Activated CD4-positive, alpha-beta T cell treated with anti-CD3 and anti-CD28 coated beads for 48 hours (primary cell): ENCODE measurements at regions not wholly inside any gene's neighbourhood (a gene's known extent, or its start where the extent isn't known, plus 50 kb on each side); places are given as distances from the start of the nearest gene placed in this dataset.
"Not testable (repeated sequence)": the region's sequence is repeated elsewhere in the genome, so short reads cannot be mapped to it uniquely, and the experiment has no call there.

Experiments
- DNase-seq: peaks from one replicate; pipeline ENCODE4 v3.0.0-alpha.2; 2020

DNA sequence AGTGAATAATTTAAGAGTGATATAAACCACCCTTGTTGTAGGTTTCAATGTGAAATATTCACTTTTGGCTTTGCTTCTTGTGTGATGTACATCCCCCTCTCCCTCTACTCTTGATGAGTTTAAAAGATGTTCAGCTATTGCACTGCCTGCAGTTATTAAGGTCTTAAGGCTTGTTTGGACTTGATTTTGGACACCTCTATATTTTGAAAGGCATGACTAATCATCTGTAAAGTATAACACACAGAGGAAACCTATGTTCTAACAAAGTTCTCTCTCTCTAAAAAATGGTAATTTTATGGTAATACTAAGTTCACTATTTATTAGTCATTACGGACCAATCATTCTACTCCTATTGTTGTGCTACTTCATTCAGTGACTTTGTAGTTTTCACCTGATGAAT is 1719.9 kb downstream of the GRIK2 start:
- DNase-seq = no peak

DNA sequence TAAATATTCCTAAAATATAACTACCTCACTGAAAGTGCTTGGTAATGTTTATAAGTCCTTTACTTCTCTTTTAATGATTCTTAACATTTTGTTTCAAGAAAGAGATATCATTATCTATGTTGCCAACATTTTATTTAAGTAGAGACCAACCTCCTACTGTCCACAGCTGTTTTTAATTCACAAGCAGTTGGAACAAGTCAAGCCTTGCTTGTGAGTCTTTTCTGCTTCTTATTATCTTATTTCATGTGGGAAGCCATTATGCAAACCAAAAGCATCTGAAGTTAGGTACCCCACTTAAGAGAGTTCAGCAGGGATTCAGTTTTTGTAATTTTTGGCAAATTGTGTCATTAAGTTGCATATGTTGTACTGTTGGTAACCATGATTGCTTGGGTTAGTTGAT is 1714.5 kb downstream of the GRIK2 start:
- no peak for DNase-seq

DNA sequence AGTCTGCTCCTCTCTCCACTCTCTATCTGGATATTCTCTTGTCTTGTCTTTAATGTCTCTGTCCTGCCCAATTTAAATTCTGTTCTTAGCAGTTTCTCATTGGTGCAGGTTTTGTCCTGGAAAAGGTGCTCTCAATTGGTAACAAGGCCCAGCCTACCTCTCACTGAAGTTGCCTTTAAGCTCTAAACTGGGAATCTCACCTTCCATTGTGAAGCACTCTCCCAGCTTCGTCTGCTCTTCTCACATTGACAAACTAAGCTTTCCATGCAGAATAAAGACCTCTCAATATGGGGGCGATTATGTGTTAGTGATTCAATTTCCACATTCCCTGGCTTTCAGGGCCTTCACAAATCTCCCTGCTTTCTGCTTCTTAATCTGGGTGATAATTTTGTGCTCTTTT is 1712.2 kb downstream of the GRIK2 start:
- no peak for DNase-seq

DNA sequence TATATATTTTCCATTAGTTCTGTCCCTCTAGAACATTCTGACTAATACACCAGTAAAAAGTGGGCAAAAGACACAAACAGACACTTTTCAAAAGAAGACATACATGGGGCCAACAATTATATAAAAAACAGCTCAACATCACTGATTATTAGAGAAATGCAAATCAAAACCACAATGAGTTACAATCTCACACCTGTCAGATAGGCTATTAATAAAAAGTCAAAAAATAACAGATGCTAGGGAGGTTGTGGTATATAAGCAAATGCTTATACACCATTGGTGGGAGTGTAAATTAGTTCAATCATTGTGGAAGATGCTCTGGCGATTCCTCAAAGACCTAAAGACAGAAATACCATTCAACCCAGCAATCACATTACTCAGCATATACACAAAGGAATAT is 1707.8 kb downstream of the GRIK2 start:
- no peak for DNase-seq

DNA sequence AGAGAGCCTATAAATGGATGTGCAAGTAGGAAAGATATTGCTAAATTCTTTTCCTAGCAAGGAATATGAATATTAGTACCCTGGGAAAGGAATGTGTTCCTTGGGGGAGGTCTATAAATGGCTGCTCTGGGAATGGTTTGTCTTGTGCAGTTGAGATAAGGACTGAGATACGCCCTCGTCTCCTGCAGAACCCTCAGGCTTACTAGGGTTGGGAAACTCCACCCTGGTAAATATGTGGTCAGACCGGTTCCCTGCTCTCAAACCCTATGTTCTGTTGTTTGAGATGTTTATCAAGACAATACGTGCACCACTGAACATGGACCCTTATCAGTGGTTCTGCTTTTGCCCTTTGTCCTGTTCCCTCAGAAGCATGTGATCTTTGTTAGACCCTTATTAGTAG is 1698.9 kb downstream of the GRIK2 start:
- DNase-seq = not testable (repeated sequence)

DNA sequence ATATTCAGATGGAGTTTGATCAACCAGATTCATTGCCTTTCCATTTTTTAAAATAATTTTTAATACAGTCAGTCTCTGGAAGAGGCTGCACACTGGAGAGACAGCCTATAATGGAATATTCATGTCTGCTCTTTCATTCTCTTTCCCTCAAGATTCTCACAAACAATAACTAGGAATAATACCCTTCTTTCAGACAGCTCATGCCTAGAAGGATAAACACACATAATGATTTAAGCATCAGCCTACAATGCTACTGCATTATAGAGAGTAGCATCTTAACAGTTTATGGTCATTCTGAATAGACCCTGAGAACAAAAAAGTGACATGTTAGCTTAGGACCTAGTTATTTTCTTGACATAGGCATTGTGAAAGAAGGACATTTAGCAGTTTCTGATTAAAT is 1692.3 kb downstream of the GRIK2 start:
- DNase-seq = no peak

DNA sequence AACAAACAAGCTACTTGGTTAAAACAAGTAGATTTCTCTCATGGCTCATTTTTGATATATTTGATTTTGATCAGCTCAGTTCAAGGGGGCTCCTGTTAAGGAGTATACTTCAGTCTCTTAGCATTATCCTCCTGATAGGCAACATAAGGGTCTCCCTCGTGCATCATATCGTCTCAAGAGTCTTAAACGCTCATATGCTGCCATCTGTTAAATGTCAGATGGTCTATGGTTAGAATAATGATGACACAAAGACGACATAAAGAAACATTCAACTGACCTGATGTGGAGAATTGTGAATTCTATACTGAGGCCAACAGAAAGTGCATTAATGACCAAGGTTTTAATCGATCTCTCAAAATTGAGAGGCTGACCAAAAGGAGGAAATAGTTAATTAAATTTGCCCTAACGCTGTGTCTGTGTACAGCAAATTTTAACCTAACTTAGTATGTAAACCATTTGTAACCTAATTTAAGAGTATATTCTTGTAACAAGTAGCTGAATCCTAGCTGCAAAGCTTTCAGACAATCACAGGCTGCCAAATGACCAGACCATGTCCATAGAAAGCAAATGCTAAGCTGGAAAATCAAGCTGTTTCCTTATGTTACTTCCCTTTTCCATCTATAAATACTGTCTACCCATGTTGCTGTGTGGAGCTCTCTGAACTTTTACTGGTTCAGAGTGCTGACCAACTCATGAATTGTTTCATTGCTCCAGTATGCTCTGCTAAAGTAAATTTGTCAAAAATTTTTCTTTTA is 1688.5 kb downstream of the GRIK2 start:
- DNase-seq = no peak

DNA sequence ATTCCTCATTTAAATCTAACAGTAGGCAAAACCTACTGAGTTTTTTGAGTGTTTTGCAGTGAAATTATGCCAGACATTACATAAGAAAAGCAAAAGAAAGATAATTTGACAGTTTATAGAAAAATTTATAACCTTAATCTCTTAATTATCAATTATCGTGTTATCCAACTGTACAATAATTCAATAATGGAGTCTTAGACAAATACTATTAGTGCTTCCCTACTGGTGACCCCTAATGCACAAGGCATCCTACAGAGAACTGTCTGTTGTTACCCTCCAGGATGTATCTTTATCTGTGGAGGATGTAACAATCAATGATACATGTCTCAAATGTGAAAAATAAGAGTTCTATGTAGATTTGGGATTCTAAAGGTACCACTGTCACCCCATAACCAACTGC is 1687.6 kb downstream of the GRIK2 start:
- DNase-seq = no peak

DNA sequence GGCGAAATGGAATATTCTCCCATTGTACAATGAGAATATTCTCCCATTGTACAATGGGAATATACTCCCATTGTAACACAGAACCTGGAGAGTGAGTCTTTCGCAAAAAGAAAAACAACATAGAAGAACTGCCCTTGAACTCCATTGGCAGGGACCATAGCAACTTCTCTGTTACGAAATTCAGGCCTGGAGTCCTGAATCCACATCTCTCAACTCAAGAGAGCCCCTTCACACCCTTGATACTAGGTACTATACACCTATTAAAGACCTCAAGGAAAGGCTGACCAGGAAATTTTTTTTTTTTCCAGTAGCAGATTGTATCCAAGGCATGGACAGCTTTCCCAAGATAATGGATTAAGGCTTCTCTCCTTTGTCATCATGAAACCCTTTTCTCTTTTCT is 1687.0 kb downstream of the GRIK2 start:
- DNase-seq = no peak

DNA sequence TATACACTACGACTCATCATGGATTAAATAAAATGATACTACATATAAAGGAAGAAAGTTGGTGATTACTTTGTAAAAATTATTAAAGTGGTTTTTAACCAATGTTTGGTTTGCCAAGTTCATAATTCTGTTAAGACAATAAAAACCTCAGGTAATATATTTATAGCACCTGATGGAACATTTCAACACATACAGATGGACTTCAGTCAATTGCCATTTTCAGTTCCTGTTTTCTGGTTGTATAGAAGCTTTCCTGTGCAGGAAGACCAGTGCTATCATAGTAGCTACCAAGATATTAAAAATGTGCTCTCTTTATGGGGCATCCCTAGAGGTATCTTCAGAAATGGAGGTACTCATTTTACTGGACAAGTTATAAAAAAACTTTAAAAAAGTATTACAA is 1686.4 kb downstream of the GRIK2 start:
- no peak for DNase-seq

DNA sequence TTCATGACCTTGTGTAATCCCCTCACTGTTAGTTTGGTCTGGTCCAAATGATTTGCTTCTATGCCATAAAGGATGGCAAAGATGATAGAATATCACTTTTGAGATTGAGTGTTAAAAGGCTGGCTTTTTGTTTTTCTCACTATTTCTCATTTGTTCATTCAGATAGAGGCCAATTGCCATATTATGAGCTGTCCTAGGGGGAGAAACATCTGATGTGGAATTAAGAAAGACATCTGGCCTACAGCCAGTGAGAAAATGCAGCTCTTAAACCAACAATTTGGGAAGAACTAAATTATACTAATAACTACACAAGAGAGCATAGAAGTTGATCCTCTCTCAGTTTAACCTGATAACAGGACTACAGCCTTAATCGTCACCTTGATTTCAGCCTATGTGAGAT is 1668.6 kb downstream of the GRIK2 start:
- DNase-seq = no peak

DNA sequence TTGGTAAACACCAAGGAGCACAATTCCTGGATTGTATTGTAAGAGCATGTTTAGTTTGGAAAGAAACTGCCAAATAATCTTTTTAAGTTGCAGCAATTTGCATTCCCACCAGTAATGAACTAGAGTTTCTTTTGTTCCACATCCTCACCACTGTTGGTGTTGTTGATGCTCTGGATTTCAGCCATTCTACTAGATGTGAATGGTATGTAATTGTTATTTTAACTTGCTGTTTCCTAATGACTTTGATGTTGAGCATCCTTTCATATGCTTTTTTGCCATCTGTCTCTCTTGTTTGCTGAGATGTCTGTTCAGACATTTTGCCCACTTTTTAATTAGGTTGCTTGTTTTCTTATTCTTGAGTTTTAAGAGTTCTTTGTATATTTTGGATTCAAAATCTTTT is 1654.1 kb downstream of the GRIK2 start:
- no peak for DNase-seq

DNA sequence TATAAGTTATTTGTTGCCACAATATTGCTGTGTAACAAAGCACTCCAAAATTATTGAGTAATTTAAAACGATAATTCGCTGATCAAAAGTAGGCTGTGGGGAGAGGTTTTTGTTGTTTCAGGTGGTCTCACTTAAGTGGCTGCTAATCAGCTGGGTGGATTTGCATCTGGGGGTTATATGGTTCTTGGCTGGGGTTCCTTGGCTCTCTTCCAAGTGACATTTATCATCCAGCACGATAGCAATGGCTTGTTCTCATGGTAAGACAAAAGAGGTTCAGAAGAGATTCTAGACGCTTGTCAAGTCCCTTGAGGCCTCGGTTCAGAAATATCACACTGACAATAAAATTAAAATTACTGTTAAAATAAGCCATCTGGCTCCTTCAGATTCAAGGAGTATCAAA is 1648.8 kb downstream of the GRIK2 start:
- no peak for DNase-seq

DNA sequence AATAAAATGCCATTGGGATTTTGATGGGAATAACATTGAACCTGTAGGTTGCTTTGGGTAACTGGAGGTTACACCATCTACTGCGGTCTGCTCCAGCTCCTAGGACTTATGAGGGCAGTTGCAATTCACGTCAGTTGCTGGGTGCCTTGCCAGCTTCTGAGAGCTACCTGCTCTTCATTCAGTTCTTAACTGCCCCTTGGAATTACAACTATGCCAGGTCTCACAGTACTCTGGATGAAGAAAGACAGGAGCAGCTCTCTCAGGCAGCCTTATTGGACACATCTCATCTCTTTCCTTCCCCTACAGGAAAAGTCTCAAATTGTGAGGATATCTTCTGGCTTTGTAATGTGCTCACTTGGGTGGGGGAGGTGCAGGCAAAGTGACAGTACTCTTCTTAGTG is 1643.3 kb downstream of the GRIK2 start:
- no peak for DNase-seq

DNA sequence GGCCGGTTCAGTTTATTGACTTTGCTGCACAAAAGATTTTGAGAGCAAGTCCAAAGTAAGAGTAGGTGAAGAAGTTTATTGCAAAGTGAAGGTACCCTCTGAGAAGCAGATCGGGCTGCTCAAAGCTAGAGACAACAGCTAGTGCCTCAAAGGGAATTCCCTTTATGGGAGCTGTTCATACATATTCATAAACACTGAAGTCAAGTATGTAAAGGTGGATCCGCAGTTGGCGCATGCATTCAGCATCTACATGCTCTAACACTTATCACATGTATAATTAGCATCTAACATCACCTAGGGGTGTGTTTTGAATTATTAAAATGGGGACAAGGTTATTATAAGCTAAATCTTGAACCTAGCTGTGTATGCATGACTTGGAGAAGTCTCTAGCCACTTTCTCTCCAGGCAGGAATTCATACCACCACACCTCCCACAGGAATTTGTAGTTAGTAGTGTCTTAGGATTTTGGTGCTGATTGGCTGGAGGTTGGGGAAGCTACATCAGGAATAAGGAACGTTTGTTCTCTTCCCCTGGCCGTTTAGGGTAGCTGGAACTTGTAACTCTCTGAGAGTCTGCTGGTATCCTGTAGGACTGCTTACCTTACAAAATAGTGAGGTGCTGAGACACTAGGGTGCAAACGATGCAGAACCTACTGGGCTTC is 1633.9 kb downstream of the GRIK2 start:
- no peak for DNase-seq

DNA sequence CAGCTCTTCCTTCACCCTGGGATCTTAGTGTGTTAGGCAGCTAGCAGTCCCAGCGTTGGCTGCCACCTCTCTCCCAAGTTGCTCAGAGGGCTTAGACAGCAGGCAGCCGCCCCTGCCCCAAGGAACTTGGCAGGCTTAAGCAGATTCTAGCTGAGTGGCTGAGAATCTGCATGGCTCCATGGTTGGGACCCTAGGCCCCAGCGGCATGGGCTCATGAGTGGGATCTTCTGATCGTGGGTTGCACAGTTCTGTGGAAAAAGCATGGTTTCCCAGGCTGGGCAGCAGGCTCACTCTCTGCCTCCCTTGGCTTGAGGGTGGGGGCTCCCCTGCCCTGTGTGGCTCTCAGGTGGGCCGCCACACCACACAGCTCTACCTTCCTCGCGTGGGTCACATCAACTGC is 1624.9 kb downstream of the GRIK2 start:
- no peak for DNase-seq

DNA sequence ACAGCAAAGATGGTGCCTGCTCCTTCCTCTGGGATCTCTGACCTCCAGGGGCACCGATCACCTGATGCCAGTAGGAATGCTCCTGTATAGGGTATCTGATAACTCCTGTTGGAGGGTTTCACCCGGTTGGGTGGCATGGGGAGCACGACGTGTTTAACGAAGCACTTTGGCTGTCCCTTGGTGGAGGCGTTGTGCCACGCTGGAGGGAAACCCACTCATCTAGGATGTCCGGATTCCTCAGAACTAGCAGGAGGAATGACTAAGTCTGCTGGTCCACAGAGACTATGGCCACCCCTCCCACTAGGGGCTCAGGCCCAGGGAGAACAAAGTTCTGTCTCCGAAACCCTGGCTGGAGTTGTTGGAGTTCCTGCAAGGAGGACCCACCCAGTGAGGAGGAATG is 1624.4 kb downstream of the GRIK2 start:
- no peak for DNase-seq

DNA sequence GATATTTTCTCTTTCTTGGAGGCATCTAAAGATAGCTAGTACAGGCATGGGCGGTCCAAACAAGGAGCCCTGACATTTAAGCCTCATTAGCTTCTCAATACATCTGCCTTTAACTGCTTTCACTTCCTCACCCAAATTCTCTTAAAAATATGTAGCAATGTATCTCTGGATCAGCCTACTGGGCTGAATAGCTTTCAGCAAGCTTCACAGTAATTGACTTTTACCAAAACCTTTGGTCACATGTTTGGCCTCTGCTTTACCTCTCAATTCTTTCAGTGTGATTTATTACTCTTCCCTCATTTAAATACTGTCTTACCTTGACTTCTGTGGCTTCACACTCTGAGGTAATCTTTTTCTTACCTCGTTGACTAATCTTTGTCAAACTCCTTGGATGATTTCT is 1618.1 kb downstream of the GRIK2 start:
- DNase-seq = no peak

DNA sequence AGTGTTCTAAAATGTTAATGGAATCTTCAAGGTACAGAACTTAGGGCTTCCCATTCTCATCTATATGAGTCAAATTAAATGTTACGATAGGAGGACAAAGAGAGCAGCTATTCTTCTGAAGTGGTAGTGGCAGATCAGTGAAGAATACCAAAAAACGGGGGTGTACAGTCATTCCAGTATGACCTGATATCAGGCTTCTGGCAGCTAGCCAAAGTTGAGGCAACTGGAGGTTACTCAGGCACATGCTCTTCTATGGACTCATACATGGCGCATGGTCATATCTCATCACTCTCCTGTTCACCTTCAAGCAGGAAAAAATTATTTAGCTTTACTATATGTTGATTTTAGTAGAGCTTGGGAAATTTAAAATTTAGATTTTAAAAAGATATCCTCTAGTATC is 1608.8 kb downstream of the GRIK2 start:
- DNase-seq = no peak

DNA sequence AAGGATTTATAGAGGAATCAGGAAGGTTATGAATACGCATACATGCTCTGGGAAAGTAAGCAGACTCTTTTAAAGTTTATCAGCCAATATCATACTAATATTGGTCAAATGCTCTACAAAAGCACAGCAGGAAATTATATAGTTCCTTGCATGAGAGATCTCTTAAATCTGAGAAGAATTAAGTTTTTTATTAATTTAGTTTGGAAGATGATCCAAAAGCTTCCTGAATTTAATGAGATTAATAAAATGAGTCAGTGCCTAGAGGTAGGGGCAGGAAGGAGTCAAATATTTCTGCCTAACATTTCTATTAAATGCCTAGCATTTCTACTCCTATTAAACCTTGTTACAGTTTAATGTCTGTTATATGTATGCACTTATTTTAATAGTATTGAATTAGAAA is 1608.2 kb downstream of the GRIK2 start:
- DNase-seq = no peak

DNA sequence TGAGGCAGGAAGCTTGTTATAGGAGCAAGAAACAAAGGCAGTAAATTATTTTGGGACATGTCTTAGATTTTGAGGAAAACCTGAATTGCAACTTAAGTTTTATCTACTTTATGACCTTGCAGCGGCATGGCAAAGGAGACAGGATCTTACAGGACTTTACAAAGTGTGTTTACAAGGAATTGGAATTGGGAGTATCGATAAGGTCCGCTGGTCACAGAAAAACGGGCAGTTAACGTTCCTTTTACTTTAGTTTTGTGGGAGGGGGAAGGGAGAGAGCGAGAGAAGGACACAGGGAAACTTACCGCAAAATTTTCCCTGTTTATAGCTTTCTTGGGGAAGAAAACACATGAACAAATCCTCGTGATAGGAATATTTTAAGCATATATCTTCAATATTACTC is 1607.2 kb downstream of the GRIK2 start:
- no peak for DNase-seq

DNA sequence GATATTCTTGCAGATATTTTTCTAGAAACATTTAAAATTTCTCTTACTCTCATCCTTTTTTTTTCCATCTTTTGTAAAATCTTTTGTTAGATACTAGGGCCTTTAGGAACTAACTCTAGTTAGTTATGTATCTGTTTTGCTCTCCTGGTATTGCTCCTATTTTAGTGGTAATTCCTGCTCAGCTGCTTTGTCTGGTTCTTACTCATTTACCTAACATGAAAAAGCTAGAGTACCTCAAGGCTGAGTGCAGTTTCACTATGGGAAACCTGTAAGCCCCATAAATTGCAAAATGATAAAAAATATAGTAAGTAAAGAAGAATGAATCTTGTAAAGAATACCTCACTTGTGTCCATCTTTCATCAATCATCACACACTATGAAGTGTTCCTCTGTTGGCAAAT is 1602.0 kb downstream of the GRIK2 start:
- no peak for DNase-seq

DNA sequence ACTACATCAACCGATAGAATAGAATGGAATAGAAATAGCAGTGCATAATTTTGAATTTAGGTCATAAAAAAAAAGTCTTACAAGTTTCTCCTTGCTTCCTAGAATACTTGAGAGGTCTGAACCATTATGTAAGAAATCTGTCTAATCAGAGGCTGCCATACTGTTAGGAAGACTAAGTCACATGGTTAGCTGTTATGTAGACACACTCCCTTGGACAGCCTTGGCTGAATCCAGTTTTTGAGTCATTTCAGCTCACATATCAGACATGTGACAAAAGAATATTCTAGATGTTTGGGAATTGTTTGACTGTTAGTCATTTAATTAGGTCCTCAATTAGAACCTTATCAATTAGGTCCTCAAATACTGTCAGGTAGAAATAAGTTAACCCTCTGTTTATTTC is 1601.4 kb downstream of the GRIK2 start:
- DNase-seq = no peak

DNA sequence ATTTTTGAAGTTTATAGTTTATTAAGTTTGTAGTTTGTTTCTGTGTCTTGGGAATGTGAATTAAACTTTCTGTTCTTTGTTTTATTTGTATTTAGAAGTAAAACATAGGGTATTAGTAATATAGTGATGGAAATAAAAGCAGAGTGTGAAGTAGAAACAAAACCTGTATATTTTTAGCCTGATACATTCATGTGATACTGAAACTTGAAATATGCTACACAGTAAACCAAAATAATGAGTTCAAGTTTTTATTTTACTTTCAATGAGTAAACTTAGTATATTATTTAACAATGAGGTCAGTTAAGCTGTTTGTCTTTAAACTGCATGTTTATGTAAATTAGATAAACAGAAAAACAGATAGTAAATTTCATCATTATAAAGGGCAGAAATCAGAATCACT is 1592.6 kb downstream of the GRIK2 start:
- no peak for DNase-seq

DNA sequence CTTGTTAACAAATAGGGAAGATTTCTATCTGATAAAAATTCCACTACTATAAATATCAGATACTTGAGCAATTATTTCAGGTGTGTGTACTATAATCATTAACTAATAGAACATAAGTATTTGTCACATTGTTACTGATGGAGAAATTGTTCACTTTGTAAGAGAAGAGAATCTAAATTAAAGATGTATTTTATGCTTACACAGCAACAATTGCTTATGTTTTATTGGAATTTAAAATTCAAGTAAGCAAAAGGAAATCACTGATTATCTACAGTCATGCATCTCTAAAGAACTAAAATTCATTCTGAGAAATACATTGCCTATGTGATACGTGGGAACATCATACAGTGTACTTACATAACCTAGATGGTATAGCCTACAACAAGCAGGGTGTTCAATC is 1590.8 kb downstream of the GRIK2 start:
- no peak for DNase-seq
